HEK293 (cell line): ENCODE measurements at regions not wholly inside any gene's neighbourhood (a gene's known extent, or its start where the extent isn't known, plus 50 kb on each side); places are given as distances from the start of the nearest gene placed in this dataset.
A peak's percentile ranks its signal among the peaks of the same experiment; 100 is the strongest.

ENCODE experiments used
- CTCF ChIA-PET: fragments of 350-600 bp; formaldehyde crosslinking; extraction: SDS; loops from one replicate; lab custom pipeline; 2021; ENCODE audit warnings: antibody characterized with exemption; lab: Yijun Ruan, JAX
- POLR2A ChIA-PET: fragments of 300-600 bp; formaldehyde crosslinking; extraction: SDS; loops from one replicate; lab custom pipeline; 2020; ENCODE audit warnings: antibody characterized with exemption, inconsistent platforms; lab: Yijun Ruan, JAX
- H3K27ac ChIP-seq: fragments of 200-500 bp; sonication (Bioruptor generic); 2 replicates; pipeline ENCODE4 v1.5.1; 2014; ENCODE audit warnings: low read depth, low read length, control low read depth, inconsistent platforms; ENCODE audit errors: extremely low read depth
- H3K36me3 ChIP-seq, 2 experiments: fragments of 200-500 bp in 1 of 2; sonication (Bioruptor generic) in 1 of 2; 1 replicate in 1 of 2; 2 replicates in 1 of 2; pipeline ENCODE4 v1.5.1; 2014 to 2017; ENCODE audit warnings: inconsistent platforms in 2 of 2, low read length in 2 of 2; ENCODE audit not compliant: control insufficient read depth in 2 of 2, insufficient read depth in 1 of 2
- H3K4me1 ChIP-seq: fragments of 200-500 bp; sonication (Bioruptor generic); 2 replicates; pipeline ENCODE4 v1.5.1; 2014; ENCODE audit warnings: mild to moderate bottlenecking, low read length, inconsistent platforms; ENCODE audit not compliant: control insufficient read depth, insufficient read depth
- H3K4me3 ChIP-seq: 2 replicates; pipeline ENCODE4 v1.5.1; 2011; ENCODE audit warnings: low read depth, mild to moderate bottlenecking, control low read depth, low read length, moderate library complexity
- H3K9me3 ChIP-seq: fragments of 200-500 bp; sonication (Bioruptor generic); 2 replicates; pipeline ENCODE4 v1.5.1; 2014; ENCODE audit warnings: low read depth, low read length, inconsistent platforms; ENCODE audit not compliant: control insufficient read depth, insufficient read depth
- GLI4 ChIP-seq: fragments of 450-650 bp; formaldehyde crosslinking; IDR thresholded peaks from 2 replicates; pipeline ENCODE4 v1.5.1; 2016; ENCODE audit warnings: missing biosample characterization, missing genetic modification characterization
- MYNN ChIP-seq: fragments of 450-650 bp; formaldehyde crosslinking; IDR thresholded peaks from 2 replicates; pipeline ENCODE4 v1.5.1; 2016; ENCODE audit warnings: missing biosample characterization, missing genetic modification characterization, borderline replicate concordance
- PBX3 ChIP-seq: sonication (generic); formaldehyde crosslinking; IDR thresholded peaks from 2 replicates; pipeline ENCODE4 v1.8.1; 2022; ENCODE audit warnings: mild to moderate bottlenecking, moderate library complexity, missing genetic modification reagents
- SETDB1 ChIP-seq: IDR thresholded peaks from one replicate; pipeline ENCODE4 v1.6.1; 2017; ENCODE audit warnings: mild to moderate bottlenecking, low read length, moderate library complexity, mixed read lengths; ENCODE audit not compliant: insufficient read length
- ZBTB6 ChIP-seq: fragments of 450-650 bp; formaldehyde crosslinking; IDR thresholded peaks from 2 replicates; pipeline ENCODE4 v1.5.1; 2017; ENCODE audit warnings: missing biosample characterization, missing genetic modification characterization
- ZFHX2 ChIP-seq: fragments of 450-650 bp; formaldehyde crosslinking; conservative IDR thresholded peaks from 2 replicates; pipeline ENCODE4 v1.5.1; 2016; ENCODE audit warnings: missing biosample characterization, missing genetic modification characterization
- ZNF112 ChIP-seq: fragments of 450-650 bp; formaldehyde crosslinking; IDR thresholded peaks from 2 replicates; pipeline ENCODE4 v1.5.0; 2017; ENCODE audit warnings: missing biosample characterization, missing genetic modification characterization
- ZNF223 ChIP-seq: fragments of 450-650 bp; formaldehyde crosslinking; IDR thresholded peaks from 2 replicates; pipeline ENCODE4 v1.5.1; 2016; ENCODE audit warnings: missing biosample characterization, missing genetic modification characterization
- ZNF335 ChIP-seq: fragments of 450-650 bp; formaldehyde crosslinking; conservative IDR thresholded peaks from 2 replicates; pipeline ENCODE4 v1.5.1; 2016; ENCODE audit warnings: missing biosample characterization, missing genetic modification characterization
- ZNF426 ChIP-seq: fragments of 450-650 bp; formaldehyde crosslinking; IDR thresholded peaks from 2 replicates; pipeline ENCODE4 v1.5.1; 2017; ENCODE audit warnings: missing biosample characterization, missing genetic modification characterization, mild to moderate bottlenecking, inconsistent platforms, moderate library complexity
- ZNF433 ChIP-seq: fragments of 450-650 bp; formaldehyde crosslinking; IDR thresholded peaks from 2 replicates; pipeline ENCODE4 v1.5.1; 2016; ENCODE audit warnings: missing biosample characterization, missing genetic modification characterization, low read depth
- ZNF48 ChIP-seq: fragments of 450-650 bp; formaldehyde crosslinking; IDR thresholded peaks from 2 replicates; pipeline ENCODE4 v1.5.1; 2016; ENCODE audit warnings: missing biosample characterization, missing genetic modification characterization
- ZNF521 ChIP-seq: fragments of 450-650 bp; formaldehyde crosslinking; IDR thresholded peaks from 2 replicates; pipeline ENCODE4 v1.5.1; 2017; ENCODE audit warnings: missing biosample characterization, mild to moderate bottlenecking, missing genetic modification characterization
- ZNF530 ChIP-seq: fragments of 450-650 bp; formaldehyde crosslinking; IDR thresholded peaks from 2 replicates; pipeline ENCODE4 v1.5.1; 2016; ENCODE audit warnings: low read depth, missing biosample characterization, missing genetic modification characterization
- ZNF571 ChIP-seq: fragments of 450-650 bp; formaldehyde crosslinking; IDR thresholded peaks from 2 replicates; pipeline ENCODE4 v1.5.0; 2017; ENCODE audit warnings: missing biosample characterization, missing genetic modification characterization
- ZNF585B ChIP-seq: fragments of 450-650 bp; formaldehyde crosslinking; IDR thresholded peaks from 2 replicates; pipeline ENCODE4 v1.5.1; 2016; ENCODE audit warnings: missing biosample characterization, missing genetic modification characterization
- ZNF623 ChIP-seq: fragments of 450-650 bp; formaldehyde crosslinking; IDR thresholded peaks from 2 replicates; pipeline ENCODE4 v1.5.1; 2016; ENCODE audit warnings: missing biosample characterization, missing genetic modification characterization
- ZNF654 ChIP-seq: fragments of 450-650 bp; formaldehyde crosslinking; IDR thresholded peaks from 2 replicates; pipeline ENCODE4 v1.5.1; 2016; ENCODE audit warnings: low read depth, missing biosample characterization, missing genetic modification characterization
- ZNF677 ChIP-seq: fragments of 450-650 bp; IDR thresholded peaks from 2 replicates; pipeline ENCODE4 v1.5.0; 2018; ENCODE audit warnings: missing biosample characterization, mild to moderate bottlenecking, missing genetic modification characterization, moderate library complexity
- ZNF692 ChIP-seq: fragments of 450-650 bp; formaldehyde crosslinking; IDR thresholded peaks from 2 replicates; pipeline ENCODE4 v1.5.1; 2016; ENCODE audit warnings: missing biosample characterization, missing genetic modification characterization
- ZNF707 ChIP-seq: fragments of 450-650 bp; formaldehyde crosslinking; IDR thresholded peaks from 2 replicates; pipeline ENCODE4 v1.5.1; 2016; ENCODE audit warnings: missing biosample characterization, missing genetic modification characterization
- ZNF776 ChIP-seq: fragments of 450-650 bp; formaldehyde crosslinking; IDR thresholded peaks from 2 replicates; pipeline ENCODE4 v1.5.0; 2017; ENCODE audit warnings: missing biosample characterization, missing genetic modification characterization, borderline replicate concordance
- ZNF785 ChIP-seq: fragments of 450-650 bp; formaldehyde crosslinking; IDR thresholded peaks from 2 replicates; pipeline ENCODE4 v1.5.1; 2016; ENCODE audit warnings: missing biosample characterization, missing genetic modification characterization
- ZSCAN5A ChIP-seq: fragments of 450-650 bp; formaldehyde crosslinking; IDR thresholded peaks from 2 replicates; pipeline ENCODE4 v1.5.1; 2016; ENCODE audit warnings: missing biosample characterization, missing genetic modification characterization
- TF ChIP-seq, protein P1 (sequence below): fragments of 450-650 bp; formaldehyde crosslinking; IDR thresholded peaks from 2 replicates; pipeline ENCODE4 v1.5.1; 2016; ENCODE audit warnings: missing biosample characterization, missing genetic modification characterization
- TF ChIP-seq, protein P2 (sequence below): fragments of 450-650 bp; IDR thresholded peaks from 2 replicates; pipeline ENCODE4 v1.5.1; 2018; ENCODE audit warnings: missing biosample characterization, mild to moderate bottlenecking, missing genetic modification characterization

GRCh38 chr18:65439188-65439587 lies 311.6 kb upstream of the CDH7 start:
- no peak overlapping the region for H3K4me3 ChIP-seq
- no peak overlapping the region for H3K27ac ChIP-seq
- no peaks in the 10 kb centered on the region for H3K9me3 ChIP-seq
- H3K4me1 ChIP-seq, result no peaks in the 10 kb centered on the region
- ChIA-PET CTCF (interaction anchor here (0.7 to 0.9 kb wide), 2 partner anchors 11 to 13 kb away, joined by 3 to 4 read pairs; no protein-coding TSS in a partner anchor), POLR2A (no interaction called here)
- no peaks in the 10 kb centered on the region for H3K36me3 ChIP-seq
- TF ChIP-seq ZNF654 (tag by site-specific recombination) (peak; percentile 19; the same call in 1 of the 2 replicates), MYNN (tag by site-specific recombination) (no peak)

DNA sequence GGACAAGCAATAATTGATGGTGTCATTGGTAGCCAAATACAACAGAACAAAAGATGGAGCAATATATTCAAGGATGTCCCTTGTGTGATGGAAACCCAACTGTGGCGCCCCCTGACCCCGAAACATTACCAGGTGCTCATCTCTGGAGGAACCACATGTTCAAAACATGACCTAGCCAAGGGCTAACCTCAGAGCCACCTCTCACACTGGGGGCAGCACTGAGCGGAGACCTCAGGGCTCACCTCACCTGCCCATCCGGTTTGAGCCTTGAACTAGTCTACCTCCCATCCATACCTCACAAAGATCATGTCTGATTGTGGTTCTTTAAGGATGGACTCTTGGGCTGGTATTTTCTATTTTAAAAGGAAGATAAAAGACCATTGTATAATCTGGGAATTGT lies 314.4 kb upstream of the CDH7 start:
- H3K27ac ChIP-seq, result no peak overlapping the region
- H3K9me3 ChIP-seq, result no peaks in the 10 kb centered on the region
- H3K36me3 ChIP-seq, result no peaks in the 10 kb centered on the region
- ChIA-PET CTCF (no interaction called here), POLR2A (no interaction called here)
- TF ChIP-seq ZNF112 (tag by site-specific recombination), result no peak
- no peak for TF ChIP-seq ZNF530 (tag by site-specific recombination)
- TF ChIP-seq SETDB1, result no peak
- TF ChIP-seq ZNF433 (tag by site-specific recombination), result no peak
- no peak for TF ChIP-seq ZNF571 (tag by site-specific recombination)
- TF ChIP-seq, protein P1, sequence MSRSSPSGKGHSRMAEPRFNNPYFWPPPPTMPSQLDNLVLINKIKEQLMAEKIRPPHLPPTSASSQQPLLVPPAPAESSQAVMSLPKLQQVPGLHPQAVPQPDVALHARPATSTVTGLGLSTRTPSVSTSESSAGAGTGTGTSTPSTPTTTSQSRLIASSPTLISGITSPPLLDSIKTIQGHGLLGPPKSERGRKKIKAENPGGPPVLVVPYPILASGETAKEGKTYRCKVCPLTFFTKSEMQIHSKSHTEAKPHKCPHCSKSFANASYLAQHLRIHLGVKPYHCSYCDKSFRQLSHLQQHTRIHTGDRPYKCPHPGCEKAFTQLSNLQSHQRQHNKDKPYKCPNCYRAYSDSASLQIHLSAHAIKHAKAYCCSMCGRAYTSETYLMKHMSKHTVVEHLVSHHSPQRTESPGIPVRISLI (tag by site-specific recombination), result no peak
- TF ChIP-seq ZNF426 (tag by site-specific recombination), result no peak
- no peak for TF ChIP-seq GLI4 (tag by site-specific recombination)
- no peak for TF ChIP-seq ZNF677 (tag by site-specific recombination)
- TF ChIP-seq, protein P2, sequence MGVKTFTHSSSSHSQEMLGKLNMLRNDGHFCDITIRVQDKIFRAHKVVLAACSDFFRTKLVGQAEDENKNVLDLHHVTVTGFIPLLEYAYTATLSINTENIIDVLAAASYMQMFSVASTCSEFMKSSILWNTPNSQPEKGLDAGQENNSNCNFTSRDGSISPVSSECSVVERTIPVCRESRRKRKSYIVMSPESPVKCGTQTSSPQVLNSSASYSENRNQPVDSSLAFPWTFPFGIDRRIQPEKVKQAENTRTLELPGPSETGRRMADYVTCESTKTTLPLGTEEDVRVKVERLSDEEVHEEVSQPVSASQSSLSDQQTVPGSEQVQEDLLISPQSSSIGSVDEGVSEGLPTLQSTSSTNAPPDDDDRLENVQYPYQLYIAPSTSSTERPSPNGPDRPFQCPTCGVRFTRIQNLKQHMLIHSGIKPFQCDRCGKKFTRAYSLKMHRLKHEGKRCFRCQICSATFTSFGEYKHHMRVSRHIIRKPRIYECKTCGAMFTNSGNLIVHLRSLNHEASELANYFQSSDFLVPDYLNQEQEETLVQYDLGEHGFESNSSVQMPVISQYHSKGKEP (tag by site-specific recombination), result no peak
- TF ChIP-seq ZNF785 (tag by site-specific recombination), result no peak
- no peak for TF ChIP-seq ZNF48
- no peak for TF ChIP-seq ZBTB6 (tag by site-specific recombination)
- no peak for TF ChIP-seq ZNF335 (tag by site-specific recombination)
- no peak for TF ChIP-seq ZFHX2 (tag by site-specific recombination)
- no peaks in the 10 kb centered on the region for H3K4me1 ChIP-seq
- H3K4me3 ChIP-seq, result no peak overlapping the region

GRCh38 chr18:65435534-65435933 lies 315.3 kb upstream of the CDH7 start:
- H3K9me3 ChIP-seq, result no peaks in the 10 kb centered on the region
- ChIA-PET CTCF (no interaction called here), POLR2A (no interaction called here)
- no peak overlapping the region for H3K4me3 ChIP-seq
- H3K36me3 ChIP-seq, result no peaks in the 10 kb centered on the region
- TF ChIP-seq PBX3 (CRISPR knock-in tag), result no peak
- TF ChIP-seq ZNF692, result no peak
- no peak for TF ChIP-seq ZNF585B (tag by site-specific recombination)
- TF ChIP-seq ZNF623 (tag by site-specific recombination), result no peak
- TF ChIP-seq ZNF707 (tag by site-specific recombination), result no peak
- no peak for TF ChIP-seq ZNF571 (tag by site-specific recombination)
- no peak for TF ChIP-seq ZNF776 (tag by site-specific recombination)
- TF ChIP-seq ZNF521, result no peak
- TF ChIP-seq ZNF223 (tag by site-specific recombination), result no peak
- no peak for TF ChIP-seq ZSCAN5A (tag by site-specific recombination)
- no peaks in the 10 kb centered on the region for H3K4me1 ChIP-seq
- H3K27ac ChIP-seq, result no peak overlapping the region
